ENCODE measurements at regions not wholly inside any gene's neighbourhood (a gene's known extent, or its start where the extent isn't known, plus 50 kb on each side); places are given as distances from the start of the nearest gene placed in this dataset.

- no peak for TF ChIP-seq YY1 (IDR thresholded peaks at IDR 0.05; ENCODE audit: insufficient read depth, insufficient read length)
- no peak for TF ChIP-seq ZNF274 (IDR thresholded peaks at IDR 0.05; ENCODE audit: low read depth, low read length)
Measured at GRCh38 chr12:58539295-58539694, 381.0 kb downstream of the LRIG3 start.
